T-helper 9 cell (primary cell): ENCODE measurements at regions not wholly inside any gene's neighbourhood (a gene's known extent, or its start where the extent isn't known, plus 50 kb on each side); places are given as distances from the start of the nearest gene placed in this dataset.

Source experiments
- DNase-seq: peaks from one replicate; pipeline ENCODE4 v3.0.0-alpha.2; 2020

DNA sequence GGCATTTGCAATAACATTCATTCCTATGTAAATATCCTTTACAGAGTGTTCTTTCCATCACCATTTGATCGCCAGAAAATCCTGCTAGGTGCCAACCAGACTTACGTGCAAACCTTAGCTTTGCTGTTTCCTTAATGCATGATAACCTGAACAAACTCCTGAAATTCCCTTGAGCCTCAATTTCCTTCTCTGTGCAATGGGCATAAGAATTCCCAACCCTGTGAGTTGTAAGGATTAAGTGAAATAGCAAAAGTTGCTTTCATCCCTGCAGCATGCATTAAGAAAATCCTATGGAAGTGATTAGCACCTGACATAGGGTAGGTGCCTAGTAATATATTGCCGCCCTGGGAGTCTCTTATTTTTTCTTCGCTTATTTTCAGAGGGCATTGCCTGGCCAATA, 272.7 kb downstream of the MAF start:
- no peak for DNase-seq

DNA sequence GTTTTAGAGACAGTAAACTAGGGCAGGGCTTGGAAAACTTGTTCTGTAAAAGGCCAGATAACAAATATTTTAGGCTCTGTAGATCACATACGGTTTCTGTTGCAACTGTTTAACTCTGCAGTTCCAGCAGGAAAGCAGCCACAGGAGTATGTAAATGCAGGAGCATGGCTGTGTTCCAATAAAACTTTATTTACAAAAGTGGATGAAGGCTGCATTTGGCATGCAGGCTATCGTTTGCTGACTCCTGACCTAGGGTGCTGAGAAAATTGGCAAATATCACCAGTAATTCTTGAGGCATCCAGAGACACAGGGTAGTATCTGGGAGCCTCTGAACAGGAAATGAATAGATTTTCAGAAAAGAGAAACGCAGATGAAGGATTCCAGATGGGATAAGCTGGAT, 274.0 kb downstream of the MAF start:
- no peak for DNase-seq

DNA sequence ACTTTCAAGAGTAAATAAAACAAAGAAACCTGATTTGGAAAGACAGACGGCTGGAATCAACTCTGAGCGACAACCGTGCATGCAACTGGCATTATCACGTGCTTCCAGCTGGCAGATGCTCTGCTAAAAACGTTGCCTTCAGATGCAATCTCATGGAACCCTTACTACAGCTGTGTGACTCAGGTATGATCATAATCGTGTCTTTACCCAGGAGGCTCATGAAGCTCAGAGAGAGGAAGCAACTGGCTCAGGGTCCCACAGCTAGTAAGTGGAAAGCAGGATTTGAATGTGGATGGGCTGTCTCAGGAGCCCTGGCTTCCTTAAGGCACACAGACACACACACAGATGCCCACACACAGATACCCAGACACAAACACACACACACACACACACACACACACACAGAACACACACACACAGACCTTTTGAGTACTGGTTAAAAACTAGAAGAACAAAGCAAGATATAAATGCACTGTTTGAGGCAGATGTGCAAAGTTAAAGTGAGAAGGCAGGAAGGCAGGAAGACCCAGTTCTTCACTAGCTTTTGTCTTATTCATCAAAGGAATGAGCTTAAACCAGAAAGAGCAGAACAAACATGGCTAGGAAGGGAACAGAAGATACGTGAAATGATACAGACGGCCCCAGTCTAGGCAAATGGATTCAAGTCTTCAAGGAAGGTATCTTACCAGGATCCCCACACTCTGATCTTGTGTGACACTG, 275.2 kb downstream of the MAF start:
- DNase-seq, result no peak

DNA sequence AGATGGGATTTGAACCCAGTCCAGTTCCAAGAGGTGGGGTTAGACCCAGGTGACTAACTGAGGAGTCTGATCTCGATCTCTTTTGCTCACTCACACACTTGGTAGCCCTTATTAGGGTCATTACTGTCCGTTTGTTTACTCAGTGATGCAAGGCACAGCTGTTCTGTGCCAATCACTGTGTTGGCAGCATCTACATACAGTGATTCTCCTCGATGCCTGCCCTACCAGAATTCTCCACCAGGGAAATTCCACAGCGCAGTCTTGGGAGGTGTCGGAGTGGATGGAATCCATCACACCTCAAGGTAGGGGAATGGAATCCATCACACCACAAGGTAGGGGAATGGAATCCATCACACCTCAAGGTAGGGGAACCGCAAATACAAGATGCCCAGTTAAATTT, 279.6 kb downstream of the MAF start:
- DNase-seq, result no peak

DNA sequence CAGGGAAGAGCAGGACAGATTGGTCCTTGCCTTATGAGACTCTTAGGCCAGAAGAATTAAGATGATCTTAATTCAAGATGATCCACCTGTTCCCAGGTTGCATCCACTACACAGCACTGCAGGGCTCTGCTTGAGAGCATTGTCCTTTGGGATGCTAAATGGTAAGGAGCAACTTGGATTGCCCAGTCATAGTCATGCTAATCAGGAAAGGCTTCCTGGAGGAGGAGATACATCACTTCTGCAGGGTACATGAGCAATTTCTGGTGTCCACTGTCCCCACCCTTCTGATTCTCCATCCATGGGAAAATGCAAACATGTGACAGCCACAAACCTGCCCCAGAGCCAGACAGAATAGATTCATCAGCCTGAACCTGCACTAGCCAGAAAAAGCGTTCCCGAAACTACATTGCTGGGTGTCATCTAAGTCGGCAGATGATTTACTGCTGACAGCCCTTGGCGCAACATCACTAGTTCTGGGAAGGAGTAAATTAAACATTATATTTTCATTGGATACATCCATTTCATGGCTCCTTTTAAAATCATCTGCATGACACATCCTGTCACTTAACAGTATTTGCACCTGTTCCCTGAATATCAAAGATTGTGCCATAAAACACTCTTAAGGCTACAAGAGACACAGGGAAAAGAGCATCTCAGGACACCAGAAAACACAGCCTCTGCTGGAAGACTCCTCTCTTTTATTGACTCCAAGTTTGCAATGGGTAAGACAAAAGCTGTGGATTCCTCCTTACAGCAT, 282.2 kb downstream of the MAF start:
- DNase-seq, result no peak

DNA sequence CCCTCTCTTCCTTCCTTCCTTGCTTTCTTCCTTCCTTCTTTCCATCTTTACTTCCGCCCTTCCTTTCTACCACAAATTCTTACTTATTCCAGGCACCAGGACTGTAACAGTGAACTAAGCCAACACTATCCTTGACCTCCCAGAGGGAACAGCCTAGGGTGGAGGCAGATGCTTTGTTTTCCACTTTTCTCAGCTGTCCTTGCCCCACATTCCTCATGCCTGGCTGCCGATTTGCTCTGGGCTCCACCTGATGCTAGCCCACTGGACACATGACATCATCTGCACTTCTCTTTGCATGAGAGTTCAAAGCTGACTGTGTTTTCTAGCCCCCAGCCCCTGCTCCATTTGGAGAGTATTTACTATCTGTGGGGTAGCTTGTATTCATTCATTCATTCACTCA, 283.0 kb downstream of the MAF start:
- DNase-seq, result no peak

GRCh38 chr16:79317026-79317425, 283.5 kb downstream of the MAF start:
- no peak for DNase-seq

- DNase-seq, result no peak
These were observed 284.5 kb downstream of the MAF start for GRCh38 chr16:79316004-79316458.

DNA sequence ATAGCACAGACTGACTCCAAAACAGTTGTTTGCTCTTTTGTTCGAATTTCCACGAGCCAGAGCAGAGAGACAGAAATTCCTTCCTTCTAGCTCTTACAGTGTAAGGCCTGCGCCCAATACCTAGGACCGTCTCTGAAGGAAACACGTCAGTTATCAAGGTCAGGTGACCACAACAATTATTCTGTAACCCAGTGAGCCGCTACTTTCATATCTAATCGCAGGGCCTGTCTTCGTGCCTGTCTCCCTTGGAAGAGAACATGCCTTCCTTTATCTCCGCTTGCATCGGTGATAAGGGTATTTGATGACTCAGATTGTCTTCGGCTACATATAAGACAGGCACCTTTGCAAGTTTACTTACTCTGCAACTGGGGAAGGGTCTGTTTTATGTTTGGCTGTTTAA, 288.0 kb downstream of the MAF start:
- no peak for DNase-seq

DNA sequence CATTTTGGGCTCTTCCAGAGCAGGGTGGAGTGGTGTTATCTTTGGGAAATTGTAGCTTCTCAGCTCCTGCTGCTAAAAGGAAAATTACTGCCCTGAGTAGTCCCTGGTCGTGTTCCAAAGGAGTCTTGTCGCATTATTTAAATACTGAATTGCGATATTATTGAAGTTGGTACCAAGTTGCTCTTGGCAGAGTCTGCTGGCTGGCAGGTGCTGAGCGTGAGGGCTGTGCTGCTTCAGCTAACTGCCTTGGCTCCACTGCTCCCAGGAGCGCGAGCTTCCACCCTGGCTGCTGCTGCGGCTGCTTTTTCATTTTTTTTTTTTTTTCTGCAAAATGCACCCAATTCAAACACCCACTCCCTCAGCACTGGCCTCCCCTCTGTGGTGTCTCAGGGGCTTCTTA, 289.8 kb downstream of the MAF start:
- no peak for DNase-seq

DNA sequence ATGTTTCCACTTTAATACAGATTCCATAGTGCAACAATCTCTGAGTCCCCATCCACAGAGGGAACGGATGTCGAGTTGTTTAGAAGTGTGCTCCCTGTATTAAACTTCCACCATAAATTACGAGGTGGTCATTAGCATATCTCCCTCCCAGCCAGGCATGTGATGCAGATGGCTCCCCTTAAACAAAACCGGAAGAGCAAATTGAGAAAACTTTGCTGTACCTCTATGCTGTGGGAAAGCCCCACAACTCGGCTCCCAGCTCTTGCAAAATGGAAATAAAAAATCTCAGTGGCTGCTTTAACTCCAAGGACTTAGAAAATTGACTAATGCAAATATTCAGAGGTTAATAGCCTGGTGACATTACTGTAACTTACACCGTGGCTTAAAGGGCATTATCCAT, 290.9 kb downstream of the MAF start:
- no peak for DNase-seq

GRCh38 chr16:79307214-79307613, 293.3 kb downstream of the MAF start:
- no peak for DNase-seq

GRCh38 chr16:79305074-79305473, 295.5 kb downstream of the MAF start:
- no peak for DNase-seq

DNA sequence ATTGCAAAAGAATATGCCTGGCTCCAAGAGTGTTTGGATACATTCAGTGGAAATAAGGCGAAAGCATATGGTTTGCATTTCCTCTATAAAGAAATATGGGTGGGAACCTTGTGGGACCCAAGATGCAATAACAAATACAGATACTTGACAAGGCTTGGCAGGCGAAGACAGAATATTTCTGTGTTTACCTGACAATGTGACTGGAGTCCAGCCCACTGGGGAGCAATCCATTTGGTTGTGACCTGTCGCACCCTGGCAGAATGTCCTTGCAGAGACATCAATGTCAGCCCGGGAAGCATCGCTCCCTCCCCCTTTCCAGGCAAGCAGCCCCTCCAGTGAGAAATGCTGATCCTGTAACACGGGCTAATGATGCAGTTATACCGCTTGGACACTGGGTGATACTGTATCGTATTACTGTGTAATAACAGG, 296.6 kb downstream of the MAF start:
- no peak for DNase-seq

DNA sequence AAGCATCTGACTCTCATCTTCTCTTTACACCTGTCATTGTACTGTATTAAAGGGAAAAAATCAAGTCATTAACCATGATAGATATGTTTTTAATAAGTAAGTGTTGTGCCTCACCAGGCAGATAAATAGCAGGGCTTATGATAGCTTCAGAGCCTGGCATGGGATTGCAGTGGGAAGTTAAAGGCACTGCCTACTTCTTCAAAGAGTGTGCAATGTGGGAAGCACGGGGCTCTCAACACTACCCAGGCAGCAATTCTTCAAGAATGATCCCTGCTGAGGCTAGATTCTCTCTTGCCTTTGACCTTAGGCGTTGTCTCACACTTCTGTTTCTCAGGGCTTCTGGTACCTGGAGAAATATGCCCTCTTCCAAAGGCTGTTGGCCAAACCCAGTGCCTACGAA, 297.3 kb downstream of the MAF start:
- DNase-seq, result no peak

DNA sequence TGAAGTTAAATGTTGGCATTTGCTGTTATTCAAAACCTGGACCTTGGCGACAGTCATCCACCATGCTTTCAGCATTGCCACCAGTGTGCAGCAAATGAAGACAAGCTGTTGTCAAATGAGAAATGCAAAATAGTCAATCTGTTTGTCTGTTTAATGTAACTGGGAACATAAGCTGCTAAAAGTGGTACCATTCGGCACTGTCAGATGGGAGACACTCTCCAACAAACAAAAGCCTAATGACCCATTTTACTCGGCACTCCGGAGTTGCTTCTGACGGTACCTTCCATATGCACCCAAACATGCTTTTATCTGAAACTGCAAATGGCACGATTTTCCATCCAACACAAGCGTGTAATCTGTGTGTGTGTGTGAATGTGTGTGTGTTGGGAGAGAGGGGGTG, 297.8 kb downstream of the MAF start:
- no peak for DNase-seq

- no peak for DNase-seq
These were observed 299.5 kb downstream of the MAF start for GRCh38 chr16:79301051-79301450.

DNA sequence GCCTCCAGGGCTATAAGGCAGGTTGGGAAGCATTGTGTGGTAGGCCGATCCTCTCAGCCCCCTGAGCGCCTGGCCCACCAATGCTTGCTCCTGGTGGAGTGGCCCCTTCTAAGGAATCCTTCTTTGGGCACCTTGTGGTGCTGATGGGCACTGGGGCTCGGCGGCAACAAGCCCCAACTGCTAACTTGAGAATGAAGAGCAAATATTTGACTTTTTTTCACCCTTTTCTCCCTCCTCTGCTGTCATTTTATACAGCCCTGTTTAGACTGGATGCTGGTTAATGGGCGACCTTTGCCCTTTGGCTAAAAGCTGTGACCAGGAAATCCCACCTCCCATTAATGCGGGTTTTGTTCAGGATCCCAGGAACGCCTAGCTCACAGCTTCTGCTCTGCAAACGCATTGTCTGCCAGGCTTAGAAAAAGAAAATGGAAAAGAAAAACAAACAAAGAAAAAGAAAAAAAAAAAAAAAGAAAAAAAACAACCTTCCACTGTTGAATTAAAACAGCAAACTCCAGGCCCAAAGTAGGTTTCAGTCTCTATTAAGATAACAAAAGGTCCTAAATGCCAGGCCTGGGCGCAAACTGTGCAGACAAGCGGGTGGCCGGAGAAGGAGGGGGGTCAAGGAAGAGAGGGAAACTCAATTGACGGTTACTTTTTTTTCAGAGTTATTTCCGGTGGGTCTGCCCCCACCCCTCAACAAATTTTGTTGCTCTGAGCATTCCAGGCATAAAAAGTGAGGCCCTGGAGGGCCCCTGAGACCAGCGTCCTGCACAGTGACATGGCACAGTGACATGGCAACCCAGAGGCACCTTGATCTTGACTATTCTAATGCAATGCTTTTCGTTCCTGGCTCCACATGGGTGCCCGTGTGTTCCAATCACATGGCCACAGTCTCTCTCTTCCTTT, 301.4 kb downstream of the MAF start:
- no peak for DNase-seq

DNA sequence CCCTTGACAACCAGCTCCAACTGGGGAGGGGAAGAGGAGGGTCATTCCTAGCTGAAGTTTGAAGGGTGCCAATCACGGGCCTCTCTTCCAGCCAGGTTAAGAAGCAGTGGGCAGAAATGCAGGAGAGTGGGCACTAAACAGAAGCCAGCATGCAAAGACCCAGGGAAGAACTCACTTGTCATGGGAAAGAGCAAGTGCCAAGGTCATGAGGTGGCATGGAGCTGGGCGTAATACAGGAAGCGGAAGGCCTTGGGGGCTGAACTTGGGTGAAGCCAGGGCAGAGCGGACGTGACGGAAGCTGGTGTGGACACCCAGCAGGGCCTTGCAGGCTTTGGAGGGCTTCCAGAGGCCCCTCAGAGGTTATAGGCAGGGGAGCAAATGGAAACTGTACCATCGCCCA, 302.1 kb downstream of the MAF start:
- DNase-seq, result no peak

DNA sequence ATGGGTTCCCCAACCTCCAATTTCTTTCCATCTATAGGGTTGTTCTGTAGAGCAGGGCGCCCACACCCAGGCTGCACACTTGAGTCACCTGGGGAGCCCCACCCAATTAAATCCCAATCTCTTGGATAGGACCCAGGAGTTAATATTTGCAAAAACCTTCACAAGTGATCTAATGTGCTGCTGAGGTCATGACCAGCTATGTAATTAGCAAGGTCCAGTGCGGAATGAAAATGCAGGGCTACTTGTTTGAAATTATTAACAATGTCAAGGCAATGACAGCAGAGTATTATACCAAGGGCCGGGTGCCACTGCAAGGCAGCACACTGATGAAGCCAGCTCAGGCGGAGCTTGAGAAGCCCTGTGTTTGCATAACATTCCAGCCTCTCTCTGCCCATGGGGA, 302.7 kb downstream of the MAF start:
- no peak for DNase-seq

- DNase-seq, result no peak
These were observed 303.2 kb downstream of the MAF start for GRCh38 chr16:79297296-79297695.

DNA sequence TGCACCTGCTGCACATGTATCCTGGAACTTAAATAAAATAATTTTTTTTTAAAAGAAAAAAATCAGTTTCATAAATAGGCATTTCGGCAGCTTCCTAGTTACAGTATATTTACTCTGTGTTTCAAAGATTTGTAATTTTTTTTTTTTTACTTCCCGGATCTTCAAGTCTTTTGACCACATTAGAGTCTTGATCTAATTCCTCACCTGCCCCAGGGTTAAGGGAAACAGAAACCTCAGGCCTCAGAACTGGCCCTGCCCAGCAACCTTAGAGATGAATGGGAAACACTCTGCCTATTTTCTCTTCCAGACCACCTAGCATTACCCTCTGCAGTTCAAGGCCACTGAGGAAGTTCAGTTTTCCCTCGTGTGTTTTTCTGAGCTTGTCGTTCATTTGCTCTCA, 304.0 kb downstream of the MAF start:
- no peak for DNase-seq

DNA sequence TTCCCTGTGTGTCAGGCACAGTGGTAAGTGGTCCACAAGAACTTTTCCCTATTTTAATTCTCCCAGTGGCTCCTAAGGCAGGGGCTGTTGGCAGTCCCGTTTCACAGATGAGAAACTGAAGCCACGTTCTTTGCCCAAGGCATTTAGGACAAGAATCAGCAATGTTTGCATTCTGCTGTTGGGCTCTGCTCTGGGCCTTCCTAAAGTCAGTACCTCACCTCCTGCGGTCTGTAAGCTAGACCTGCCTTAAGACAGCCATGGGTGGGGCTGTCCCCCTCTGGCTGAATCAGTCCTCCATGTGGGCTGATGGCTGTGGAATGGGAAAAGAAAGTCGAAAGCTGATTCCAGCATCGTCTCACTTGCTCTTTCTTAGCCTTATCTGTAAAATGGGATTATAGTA, 304.8 kb downstream of the MAF start:
- DNase-seq, result no peak

DNA sequence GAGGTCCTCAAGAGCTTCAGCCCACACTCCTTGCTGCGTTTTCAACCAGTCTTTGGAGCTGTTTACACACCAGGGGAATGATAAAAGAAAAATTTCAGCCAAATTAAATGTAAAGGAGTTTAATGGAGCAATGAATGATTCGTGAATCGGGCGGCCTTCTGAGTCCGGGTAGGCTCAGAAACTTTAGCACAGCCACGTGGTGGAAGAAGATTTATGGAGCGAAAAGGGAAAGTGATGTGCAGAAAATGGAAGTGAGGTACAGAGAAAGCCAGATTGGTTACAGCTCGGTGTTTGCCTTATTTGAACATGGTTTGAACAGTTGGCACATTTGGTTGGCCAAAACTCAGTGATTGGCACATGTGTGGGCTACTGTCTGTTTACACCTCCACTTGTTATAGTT, 305.4 kb downstream of the MAF start:
- no peak for DNase-seq
